ENCODE measurements at regions not wholly inside any gene's neighbourhood (a gene's known extent, or its start where the extent isn't known, plus 50 kb on each side); places are given as distances from the start of the nearest gene placed in this dataset.
"Not testable (repeated sequence)": the region's sequence is repeated elsewhere in the genome, so short reads cannot be mapped to it uniquely, and the experiment has no call there.

- not testable (repeated sequence) for TF ChIP-seq POLR2AphosphoS5, EP300, CTCF (IDR thresholded peaks at IDR 0.05)
Measured at GRCh38 chr15:101945896-101946295, 133.9 kb downstream of the OR4F15 start.
